ENCODE measurements at regions not wholly inside any gene's neighbourhood (a gene's known extent, or its start where the extent isn't known, plus 50 kb on each side); places are given as distances from the start of the nearest gene placed in this dataset.

DNA sequence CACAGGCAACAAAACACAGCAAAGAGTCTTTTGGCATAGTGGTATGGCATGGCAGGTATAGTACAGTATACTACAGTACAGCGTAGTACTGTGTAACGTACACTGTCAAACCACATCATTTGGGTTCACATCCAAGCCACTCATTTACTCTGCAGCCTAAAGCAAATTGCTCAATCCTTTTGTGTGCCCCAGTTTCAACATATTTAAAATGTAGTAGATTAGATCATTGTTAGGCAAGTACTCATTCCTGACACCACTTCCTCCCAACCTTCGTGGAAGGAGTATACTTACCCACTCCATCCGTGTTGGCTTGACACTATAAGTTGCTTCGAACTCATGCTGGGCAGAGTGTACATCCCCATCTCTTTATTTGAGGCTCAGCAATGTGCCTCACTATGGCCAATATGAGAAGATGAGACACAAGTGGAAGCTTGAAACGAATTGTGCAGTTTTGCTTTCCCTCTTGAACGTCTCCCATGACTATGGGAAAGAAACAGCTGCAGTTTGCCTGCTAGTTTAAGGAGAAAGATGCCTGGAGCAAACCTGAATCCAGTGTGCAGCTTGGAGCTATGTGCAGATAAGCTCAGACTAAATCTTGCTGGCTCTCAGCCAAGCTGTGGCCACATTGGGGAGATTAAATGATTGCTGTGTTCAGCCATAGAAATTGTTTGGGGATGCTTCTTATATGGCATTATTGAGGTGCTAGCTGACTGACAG lies 85.7 kb upstream of the TBL1X start:
- Histone ChIP-seq H3K27me3 (ENCODE audit: insufficient read depth, poor library complexity, severe bottlenecking) (no peaks in the 10 kb centered on the region), H3K27ac (replicated peaks) (no peak overlapping the region), H3K4me3 (replicated peaks; ENCODE audit: insufficient read depth, low read length) (no peak overlapping the region)
- TF ChIP-seq POLR2AphosphoS5 (IDR thresholded peaks at IDR 0.05; ENCODE audit: low read depth) (no peak), SPI1 (IDR thresholded peaks at IDR 0.05; ENCODE audit: borderline replicate concordance, low read depth) (peak; percentile 69)
- peak; percentile 67 to 79 for DNase-seq (ENCODE audit: low read depth in 1 of 2, low spot score in 1 of 2)

DNA sequence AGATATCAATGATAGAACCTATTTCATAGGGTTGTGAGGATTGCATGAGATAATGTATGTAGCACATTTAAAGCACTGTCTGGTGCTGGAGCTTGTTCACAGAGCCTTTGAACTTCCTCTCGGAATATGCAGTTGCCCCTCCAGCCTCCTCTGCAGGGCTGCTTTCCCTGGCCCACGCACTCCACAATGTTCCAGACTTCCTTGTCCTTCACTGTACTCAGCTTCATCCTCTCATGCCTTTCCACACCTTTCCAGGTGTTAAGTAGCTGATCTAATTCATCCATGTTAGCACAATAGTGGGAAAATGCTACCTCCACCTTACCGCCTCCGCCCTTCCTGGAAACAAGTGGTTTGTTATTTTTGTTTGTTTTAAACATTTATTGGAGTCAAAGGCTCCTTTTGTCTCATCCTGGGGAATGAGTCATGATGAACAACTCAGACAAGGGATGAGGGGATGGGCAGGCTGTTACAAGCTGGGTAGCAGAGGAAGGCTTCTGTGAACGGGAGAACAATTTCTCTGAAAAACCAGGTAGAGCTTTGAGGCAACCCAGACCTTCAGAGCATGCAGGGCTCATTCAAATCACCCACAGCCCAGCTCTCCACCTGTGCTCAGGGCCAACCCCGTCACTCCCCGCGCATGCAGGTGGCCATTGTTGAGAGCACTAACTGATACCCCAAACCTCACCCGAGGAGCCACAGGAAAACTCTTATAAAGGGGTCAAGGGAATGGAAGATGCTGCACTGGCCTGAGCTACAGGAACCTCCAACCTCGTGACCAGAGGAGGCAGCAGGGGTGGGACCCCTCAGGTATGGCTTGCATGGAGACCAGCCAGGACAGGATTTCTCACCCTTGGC lies 84.9 kb upstream of the TBL1X start:
- TF ChIP-seq GABPA (IDR thresholded peaks at IDR 0.05; ENCODE audit: low read depth) (no peak), POLR2AphosphoS5 (IDR thresholded peaks at IDR 0.05; ENCODE audit: low read depth) (no peak), SPI1 (IDR thresholded peaks at IDR 0.05; ENCODE audit: borderline replicate concordance, low read depth) (no peak)
- TF ChIP-seq, protein P1, sequence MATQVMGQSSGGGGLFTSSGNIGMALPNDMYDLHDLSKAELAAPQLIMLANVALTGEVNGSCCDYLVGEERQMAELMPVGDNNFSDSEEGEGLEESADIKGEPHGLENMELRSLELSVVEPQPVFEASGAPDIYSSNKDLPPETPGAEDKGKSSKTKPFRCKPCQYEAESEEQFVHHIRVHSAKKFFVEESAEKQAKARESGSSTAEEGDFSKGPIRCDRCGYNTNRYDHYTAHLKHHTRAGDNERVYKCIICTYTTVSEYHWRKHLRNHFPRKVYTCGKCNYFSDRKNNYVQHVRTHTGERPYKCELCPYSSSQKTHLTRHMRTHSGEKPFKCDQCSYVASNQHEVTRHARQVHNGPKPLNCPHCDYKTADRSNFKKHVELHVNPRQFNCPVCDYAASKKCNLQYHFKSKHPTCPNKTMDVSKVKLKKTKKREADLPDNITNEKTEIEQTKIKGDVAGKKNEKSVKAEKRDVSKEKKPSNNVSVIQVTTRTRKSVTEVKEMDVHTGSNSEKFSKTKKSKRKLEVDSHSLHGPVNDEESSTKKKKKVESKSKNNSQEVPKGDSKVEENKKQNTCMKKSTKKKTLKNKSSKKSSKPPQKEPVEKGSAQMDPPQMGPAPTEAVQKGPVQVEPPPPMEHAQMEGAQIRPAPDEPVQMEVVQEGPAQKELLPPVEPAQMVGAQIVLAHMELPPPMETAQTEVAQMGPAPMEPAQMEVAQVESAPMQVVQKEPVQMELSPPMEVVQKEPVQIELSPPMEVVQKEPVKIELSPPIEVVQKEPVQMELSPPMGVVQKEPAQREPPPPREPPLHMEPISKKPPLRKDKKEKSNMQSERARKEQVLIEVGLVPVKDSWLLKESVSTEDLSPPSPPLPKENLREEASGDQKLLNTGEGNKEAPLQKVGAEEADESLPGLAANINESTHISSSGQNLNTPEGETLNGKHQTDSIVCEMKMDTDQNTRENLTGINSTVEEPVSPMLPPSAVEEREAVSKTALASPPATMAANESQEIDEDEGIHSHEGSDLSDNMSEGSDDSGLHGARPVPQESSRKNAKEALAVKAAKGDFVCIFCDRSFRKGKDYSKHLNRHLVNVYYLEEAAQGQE (IDR thresholded peaks at IDR 0.05; ENCODE audit: insufficient replicate concordance, low read depth) = no peak
- TF ChIP-seq, protein P2, sequence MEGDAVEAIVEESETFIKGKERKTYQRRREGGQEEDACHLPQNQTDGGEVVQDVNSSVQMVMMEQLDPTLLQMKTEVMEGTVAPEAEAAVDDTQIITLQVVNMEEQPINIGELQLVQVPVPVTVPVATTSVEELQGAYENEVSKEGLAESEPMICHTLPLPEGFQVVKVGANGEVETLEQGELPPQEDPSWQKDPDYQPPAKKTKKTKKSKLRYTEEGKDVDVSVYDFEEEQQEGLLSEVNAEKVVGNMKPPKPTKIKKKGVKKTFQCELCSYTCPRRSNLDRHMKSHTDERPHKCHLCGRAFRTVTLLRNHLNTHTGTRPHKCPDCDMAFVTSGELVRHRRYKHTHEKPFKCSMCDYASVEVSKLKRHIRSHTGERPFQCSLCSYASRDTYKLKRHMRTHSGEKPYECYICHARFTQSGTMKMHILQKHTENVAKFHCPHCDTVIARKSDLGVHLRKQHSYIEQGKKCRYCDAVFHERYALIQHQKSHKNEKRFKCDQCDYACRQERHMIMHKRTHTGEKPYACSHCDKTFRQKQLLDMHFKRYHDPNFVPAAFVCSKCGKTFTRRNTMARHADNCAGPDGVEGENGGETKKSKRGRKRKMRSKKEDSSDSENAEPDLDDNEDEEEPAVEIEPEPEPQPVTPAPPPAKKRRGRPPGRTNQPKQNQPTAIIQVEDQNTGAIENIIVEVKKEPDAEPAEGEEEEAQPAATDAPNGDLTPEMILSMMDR (IDR thresholded peaks at IDR 0.05; ENCODE audit: insufficient read depth, low read length) = no peak
- Histone ChIP-seq H3K27me3 (ENCODE audit: insufficient read depth, poor library complexity, severe bottlenecking) (no peaks in the 10 kb centered on the region), H3K4me3 (replicated peaks; ENCODE audit: insufficient read depth, low read length) (no peak overlapping the region), H3K27ac (replicated peaks) (no peak overlapping the region)
- DNase-seq (ENCODE audit: low read depth in 1 of 2, low spot score in 1 of 2) = no peak

DNA sequence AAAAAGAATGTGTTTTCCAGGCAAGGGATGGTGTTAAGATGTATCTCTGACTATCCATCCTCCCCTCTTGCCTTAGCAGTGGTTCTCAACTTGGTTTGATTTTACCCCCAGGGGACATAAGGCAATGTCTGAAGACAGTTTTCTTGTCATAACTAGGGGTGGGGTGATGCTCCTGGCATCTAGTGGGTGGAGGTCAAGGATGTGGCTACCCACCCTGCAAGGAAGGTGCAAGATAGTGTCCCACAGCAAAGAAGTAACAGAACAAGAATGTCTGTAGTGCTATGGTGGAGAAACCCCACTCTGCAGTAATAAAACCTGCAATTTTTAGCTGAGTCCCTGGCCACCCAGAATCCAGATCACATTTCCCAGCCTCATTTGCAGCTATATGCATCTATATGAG lies 81.2 kb upstream of the TBL1X start:
- Histone ChIP-seq H3K27ac (replicated peaks) (no peak overlapping the region), H3K4me3 (replicated peaks; ENCODE audit: insufficient read depth, low read length) (no peak overlapping the region), H3K27me3 (ENCODE audit: insufficient read depth, poor library complexity, severe bottlenecking) (no peaks in the 10 kb centered on the region)
- no peak for DNase-seq (ENCODE audit: low read depth in 1 of 2, low spot score in 1 of 2)
- no peak for TF ChIP-seq SPI1 (IDR thresholded peaks at IDR 0.05; ENCODE audit: borderline replicate concordance, low read depth)
- TF ChIP-seq, protein P1 (IDR thresholded peaks at IDR 0.05; ENCODE audit: insufficient replicate concordance, low read depth) = no peak
- TF ChIP-seq GABPA (IDR thresholded peaks at IDR 0.05; ENCODE audit: low read depth) = no peak
- TF ChIP-seq, protein P2 (IDR thresholded peaks at IDR 0.05; ENCODE audit: insufficient read depth, low read length) = no peak
- TF ChIP-seq POLR2AphosphoS5 (IDR thresholded peaks at IDR 0.05; ENCODE audit: low read depth) = no peak

DNA sequence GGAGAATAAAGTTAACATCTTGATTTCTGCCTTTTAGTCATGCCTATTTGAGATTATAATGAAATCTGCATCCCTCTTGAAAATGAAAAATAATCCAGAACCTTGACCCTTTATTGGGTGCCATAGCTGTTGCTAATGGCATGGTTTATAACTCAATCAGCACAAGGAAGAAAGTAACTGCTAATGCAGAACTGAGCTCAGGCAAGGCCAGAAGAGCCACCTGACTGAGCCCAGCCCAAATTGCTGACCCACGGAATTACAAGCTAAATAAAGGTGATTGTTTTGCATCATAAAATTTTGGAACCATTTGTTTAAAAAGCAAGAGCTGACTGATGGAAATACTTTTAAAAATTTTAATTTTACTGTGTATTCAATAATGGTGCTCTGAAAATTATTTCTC lies 76.4 kb upstream of the TBL1X start:
- H3K27me3 ChIP-seq (ENCODE audit: insufficient read depth, poor library complexity, severe bottlenecking) = no peaks in the 10 kb centered on the region
- no peak overlapping the region for H3K4me3 ChIP-seq (replicated peaks; ENCODE audit: insufficient read depth, low read length)
- no peak overlapping the region for H3K27ac ChIP-seq (replicated peaks)
- no peak for DNase-seq (ENCODE audit: low read depth in 1 of 2, low spot score in 1 of 2)
- TF ChIP-seq, protein P2 (IDR thresholded peaks at IDR 0.05; ENCODE audit: insufficient read depth, low read length) = no peak
- TF ChIP-seq, protein P1 (IDR thresholded peaks at IDR 0.05; ENCODE audit: insufficient replicate concordance, low read depth) = no peak
- TF ChIP-seq GABPA (IDR thresholded peaks at IDR 0.05; ENCODE audit: low read depth) (no peak), SPI1 (IDR thresholded peaks at IDR 0.05; ENCODE audit: borderline replicate concordance, low read depth) (no peak), POLR2AphosphoS5 (IDR thresholded peaks at IDR 0.05; ENCODE audit: low read depth) (no peak)
